ENCODE measurements at regions not wholly inside any gene's neighbourhood (a gene's known extent, or its start where the extent isn't known, plus 50 kb on each side); places are given as distances from the start of the nearest gene placed in this dataset.

DNA sequence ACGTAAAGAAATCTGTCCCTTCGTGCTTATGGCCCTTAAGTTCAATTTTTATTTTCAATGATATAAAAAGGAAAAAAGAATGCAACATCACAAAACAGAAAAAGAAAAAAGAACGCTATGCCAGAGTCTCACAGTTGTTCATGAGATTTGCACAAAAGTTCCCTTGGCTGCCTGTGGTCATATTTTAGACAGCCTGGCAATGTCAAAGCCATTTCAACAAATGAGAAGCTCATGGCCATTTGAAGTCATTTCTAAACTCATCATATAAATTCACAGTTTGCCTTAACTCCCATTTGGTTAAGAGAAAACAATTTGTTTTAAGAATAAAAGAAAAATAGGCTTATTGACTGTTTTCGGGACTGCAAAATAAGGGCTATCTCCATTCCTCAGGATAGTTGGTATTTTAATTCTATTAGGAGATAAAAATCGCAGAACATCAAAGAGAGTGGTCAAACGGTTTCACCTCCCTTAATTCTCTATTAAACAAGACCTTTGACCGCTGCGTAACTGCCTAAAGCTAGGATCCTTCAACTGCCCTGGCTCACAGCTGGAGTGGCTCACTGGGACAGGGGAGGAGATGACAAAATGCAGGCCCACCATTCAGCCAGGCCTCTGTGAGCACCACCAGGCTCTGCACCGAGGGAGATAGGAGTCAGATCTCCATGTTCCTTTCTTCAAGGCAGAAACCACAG, 119.2 kb upstream of the DAAM1 start:
- Mint-ChIP-seq H3K4me3 (no peak overlapping the region), H3K9me3 (no peaks in the 10 kb centered on the region), H3K4me1 (no peaks in the 10 kb centered on the region), H3K27me3 (ENCODE audit: low read depth) (0 out of 2 replicates have a peak, but pooled peaks cover 2% of the 10 kb centered on the region), H3K36me3 (ENCODE audit: insufficient read depth in 1 of 3, low read depth in 3 of 3) (no peaks in the 10 kb centered on the region), H3K27ac (peak overlapping the region in 1 of 3 experiments; percentile 90; a peak in 1 of 7 replicates)
- H3K4me2 ChIP-seq (ENCODE audit: insufficient read depth, insufficient read length, low read length): no peak overlapping the region
- H3K23ac ChIP-seq (ENCODE audit: insufficient read length, low read depth, low read length): no peak overlapping the region
- no peak overlapping the region for H3T11ph ChIP-seq (ENCODE audit: low read length)
- no peaks in the 10 kb centered on the region for H3K79me2 ChIP-seq (ENCODE audit: insufficient read depth, low read length)
- H3K79me1 ChIP-seq (ENCODE audit: insufficient read depth, low read depth, low read length, poor library complexity, severe bottlenecking): no peaks in the 10 kb centered on the region
- no peak overlapping the region for H3K4ac ChIP-seq (ENCODE audit: low read depth, low read length)
- H3K9ac ChIP-seq (ENCODE audit: extremely low read depth, insufficient read length, low read length): no peak overlapping the region
- no peak overlapping the region for H3K18ac ChIP-seq (ENCODE audit: insufficient read length, low read depth, low read length)
- H4K20me1 ChIP-seq (ENCODE audit: control insufficient read depth, insufficient read depth, insufficient read length): no peaks in the 10 kb centered on the region
- no peak overlapping the region for H2AK5ac ChIP-seq (ENCODE audit: insufficient read length, low read length)
- TF ChIP-seq, protein P1, sequence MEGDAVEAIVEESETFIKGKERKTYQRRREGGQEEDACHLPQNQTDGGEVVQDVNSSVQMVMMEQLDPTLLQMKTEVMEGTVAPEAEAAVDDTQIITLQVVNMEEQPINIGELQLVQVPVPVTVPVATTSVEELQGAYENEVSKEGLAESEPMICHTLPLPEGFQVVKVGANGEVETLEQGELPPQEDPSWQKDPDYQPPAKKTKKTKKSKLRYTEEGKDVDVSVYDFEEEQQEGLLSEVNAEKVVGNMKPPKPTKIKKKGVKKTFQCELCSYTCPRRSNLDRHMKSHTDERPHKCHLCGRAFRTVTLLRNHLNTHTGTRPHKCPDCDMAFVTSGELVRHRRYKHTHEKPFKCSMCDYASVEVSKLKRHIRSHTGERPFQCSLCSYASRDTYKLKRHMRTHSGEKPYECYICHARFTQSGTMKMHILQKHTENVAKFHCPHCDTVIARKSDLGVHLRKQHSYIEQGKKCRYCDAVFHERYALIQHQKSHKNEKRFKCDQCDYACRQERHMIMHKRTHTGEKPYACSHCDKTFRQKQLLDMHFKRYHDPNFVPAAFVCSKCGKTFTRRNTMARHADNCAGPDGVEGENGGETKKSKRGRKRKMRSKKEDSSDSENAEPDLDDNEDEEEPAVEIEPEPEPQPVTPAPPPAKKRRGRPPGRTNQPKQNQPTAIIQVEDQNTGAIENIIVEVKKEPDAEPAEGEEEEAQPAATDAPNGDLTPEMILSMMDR (conservative IDR thresholded peaks at IDR 0.05): no peak
- no peak overlapping the region for H2BK15ac ChIP-seq (ENCODE audit: low read depth, low read length)
- no peaks in the 10 kb centered on the region for H3K4me1 ChIP-seq (ENCODE audit: insufficient read depth, low read length)
- H3K9me3 ChIP-seq (ENCODE audit: control insufficient read depth, low read depth, low read length): no peaks in the 10 kb centered on the region
- H2BK12ac ChIP-seq (ENCODE audit: insufficient read length, low read depth, low read length): no peak overlapping the region
- no peaks in the 10 kb centered on the region for H3K27me3 ChIP-seq (ENCODE audit: insufficient read depth, low read length)
- no peak overlapping the region for H2BK20ac ChIP-seq (ENCODE audit: low read depth, low read length, poor library complexity, severe bottlenecking)
- no peak overlapping the region for H3K56ac ChIP-seq (ENCODE audit: insufficient read length, low read depth, low read length)
- H4K91ac ChIP-seq (ENCODE audit: insufficient read length, low read depth, low read length): no peak overlapping the region
- DNase-seq: no peak
- no peaks in the 10 kb centered on the region for H3K23me2 ChIP-seq (ENCODE audit: insufficient read length, low read depth, low read length, poor library complexity, severe bottlenecking)
- H4K8ac ChIP-seq (replicated peaks; ENCODE audit: insufficient read length, low read depth, low read length): no peak overlapping the region
- no peak overlapping the region for H2BK5ac ChIP-seq (ENCODE audit: insufficient read length, low read length)
- no peak overlapping the region for H2AFZ ChIP-seq (ENCODE audit: low read length)
- WGBS (ENCODE audit: extremely low coverage, insufficient read length, low lambda C conversion rate): no CpG with 5 or more reads among the region's 9 CpGs
- H4K5ac ChIP-seq (ENCODE audit: insufficient read length, low read depth, low read length): no peak overlapping the region
- H2BK120ac ChIP-seq (ENCODE audit: low read depth, low read length, poor library complexity, severe bottlenecking): no peak overlapping the region
- no peak overlapping the region for H3K27ac ChIP-seq (ENCODE audit: insufficient read length, low read depth, low read length)
- H3K14ac ChIP-seq (ENCODE audit: insufficient read depth, low read length): no peak overlapping the region
